Stimulated activated CD8-positive, alpha-beta memory T cell treated with anti-CD3 and anti-CD28 coated beads, Interleukin-15, amount 100 ng/mL, for 4 hours (primary cell): ENCODE measurements at regions not wholly inside any gene's neighbourhood (a gene's known extent, or its start where the extent isn't known, plus 50 kb on each side); places are given as distances from the start of the nearest gene placed in this dataset.
"Not testable (repeated sequence)": the region's sequence is repeated elsewhere in the genome, so short reads cannot be mapped to it uniquely, and the experiment has no call there.

Source experiments
- DNase-seq, 2 donors: peaks; one replicate each; pipeline ENCODE4 v3.0.0-alpha.2; 2020; ENCODE audit warnings: low read depth in 2 of 2

GRCh38 chr15:69861331-69862171, 236.2 kb downstream of the TLE3 start:
- DNase-seq, result no peak

DNA sequence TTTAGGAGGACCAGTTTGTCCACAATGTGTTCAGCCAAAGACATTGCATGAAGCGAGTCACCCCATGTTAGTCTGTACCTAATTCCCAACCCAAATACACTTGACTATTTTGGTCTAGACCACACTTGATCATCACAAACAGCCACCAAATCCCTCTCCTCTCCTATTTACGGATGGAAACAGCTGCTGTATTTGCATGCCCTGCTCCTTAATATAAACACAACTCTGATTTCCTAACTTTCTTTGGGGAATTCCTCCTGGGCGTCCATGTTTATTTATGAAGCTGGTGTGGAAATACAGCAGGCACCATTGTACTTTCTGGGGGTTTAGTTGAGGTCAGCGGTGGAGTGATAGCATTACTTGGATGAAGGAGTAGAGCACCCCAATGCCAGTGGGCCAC, 235.2 kb downstream of the TLE3 start:
- DNase-seq, result no peak

- DNase-seq, result no peak
Observed at GRCh38 chr15:69863446-69863845, 234.3 kb downstream of the TLE3 start.

DNA sequence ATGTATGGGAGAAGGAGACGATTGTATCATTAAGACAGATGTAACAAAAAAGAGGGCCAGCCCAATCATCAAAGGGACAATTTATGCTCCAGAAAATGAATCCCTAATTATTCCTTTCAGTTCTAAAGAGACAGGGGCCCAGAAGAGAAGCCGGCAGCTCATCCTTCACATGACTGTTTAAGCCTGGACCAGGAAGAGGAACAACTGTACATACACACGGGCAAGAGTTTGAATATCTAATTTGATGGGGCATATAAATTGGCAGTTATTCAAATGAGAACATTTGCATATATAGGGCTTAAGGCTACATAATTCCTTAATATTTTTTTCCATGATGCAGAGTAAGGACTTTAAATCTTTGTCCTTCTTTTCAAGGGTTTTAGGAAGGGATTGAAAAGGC, 232.3 kb downstream of the TLE3 start:
- no peak for DNase-seq

DNA sequence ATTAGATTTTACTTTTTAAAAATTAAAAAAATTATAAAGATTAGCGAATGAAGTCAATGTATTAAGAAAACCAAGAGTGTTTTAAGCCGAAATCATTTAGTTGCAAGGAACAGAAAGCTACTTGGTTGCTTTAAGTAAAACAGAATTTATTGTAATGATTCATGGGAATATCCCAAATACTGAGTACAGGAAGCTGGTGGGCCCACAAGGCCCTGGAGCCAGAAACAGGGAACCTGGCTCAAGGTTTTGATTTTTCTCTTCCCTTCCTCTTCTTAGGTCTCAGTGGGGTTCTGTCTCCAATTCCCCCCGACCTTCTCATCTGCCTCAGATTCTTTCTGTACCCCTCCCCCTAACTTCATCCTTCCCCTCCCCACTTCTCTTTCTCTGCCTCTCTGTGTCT, 229.0 kb downstream of the TLE3 start:
- no peak for DNase-seq

- DNase-seq, result no peak
Observed at GRCh38 chr15:69869291-69869690, 228.4 kb downstream of the TLE3 start.

DNA sequence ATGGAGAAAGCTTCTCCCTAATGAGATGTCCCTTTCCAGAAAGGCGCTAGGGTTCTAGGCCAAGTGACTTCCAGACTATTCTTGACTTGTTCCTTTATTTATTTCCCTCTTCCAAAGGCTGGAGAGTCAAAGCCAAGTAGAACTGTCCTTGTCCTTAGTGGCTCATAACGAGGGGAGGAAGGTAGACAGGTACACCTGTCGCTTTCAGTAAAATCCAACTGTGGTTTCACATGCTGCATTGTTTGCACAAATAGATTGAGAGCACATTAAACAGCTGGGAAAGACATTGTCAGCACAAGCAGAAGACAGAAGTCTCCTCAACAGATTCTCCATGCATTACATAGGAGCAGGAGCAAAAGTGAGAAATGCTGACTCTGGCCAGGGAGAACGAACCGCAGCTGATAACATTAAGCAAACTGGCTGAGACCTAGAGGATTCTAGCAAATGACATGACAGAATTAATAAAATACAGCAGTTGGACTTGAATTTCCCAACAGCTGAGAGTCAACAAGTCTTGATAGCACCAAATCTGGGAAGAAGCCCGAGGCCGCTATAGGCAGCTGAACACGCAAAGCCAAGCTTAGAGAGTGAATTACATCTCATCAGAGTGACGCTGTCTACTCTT, 227.7 kb downstream of the TLE3 start:
- DNase-seq, result no peak

DNA sequence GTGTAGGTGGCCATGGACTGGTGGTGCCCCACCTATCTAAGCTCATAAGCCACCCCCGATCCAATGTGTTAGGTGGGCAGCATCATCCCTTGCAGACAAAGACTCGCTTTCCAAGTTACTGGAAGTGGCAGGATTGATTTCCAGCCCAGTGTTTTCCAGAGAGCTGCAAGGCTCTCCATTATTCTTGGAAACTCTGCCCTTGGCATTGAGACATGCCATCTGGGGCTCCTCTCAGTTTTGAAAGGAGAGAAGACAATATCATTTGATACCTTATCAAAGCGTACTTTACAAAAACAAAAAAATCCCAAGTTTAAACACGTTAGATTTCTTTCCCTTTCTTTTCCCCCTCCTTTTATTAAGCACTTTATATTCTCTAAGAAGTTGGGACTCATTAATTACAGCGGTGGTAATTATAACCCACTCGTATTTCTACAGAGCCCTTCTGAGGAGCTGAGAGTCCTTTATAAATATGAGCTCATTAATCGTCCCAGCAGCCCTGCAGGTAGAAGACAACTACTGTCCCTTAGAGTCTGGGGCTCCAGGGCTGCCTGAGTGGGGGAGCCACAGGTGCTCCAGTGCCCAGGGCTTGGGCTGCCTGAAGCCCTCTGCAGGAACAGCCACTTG, 226.1 kb downstream of the TLE3 start:
- DNase-seq, result no peak

DNA sequence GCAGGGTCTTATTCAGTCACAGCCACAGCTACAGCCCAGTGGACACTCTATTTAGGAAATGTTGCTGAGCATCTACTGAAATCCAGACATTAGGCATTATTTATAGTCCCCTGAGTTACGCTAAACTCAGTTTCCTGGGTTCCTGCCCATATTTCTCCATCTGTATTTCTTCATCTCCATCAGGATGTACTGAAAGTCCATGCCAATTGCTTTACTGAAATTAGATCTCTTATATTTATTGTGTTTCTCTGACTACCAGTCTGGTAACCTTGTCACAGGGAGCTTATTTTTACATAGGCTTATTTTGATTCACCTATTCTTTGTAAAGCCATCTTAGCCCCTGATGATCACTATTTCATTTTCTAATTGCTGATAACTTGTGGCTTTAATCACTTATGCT, 223.9 kb downstream of the TLE3 start:
- no peak for DNase-seq

DNA sequence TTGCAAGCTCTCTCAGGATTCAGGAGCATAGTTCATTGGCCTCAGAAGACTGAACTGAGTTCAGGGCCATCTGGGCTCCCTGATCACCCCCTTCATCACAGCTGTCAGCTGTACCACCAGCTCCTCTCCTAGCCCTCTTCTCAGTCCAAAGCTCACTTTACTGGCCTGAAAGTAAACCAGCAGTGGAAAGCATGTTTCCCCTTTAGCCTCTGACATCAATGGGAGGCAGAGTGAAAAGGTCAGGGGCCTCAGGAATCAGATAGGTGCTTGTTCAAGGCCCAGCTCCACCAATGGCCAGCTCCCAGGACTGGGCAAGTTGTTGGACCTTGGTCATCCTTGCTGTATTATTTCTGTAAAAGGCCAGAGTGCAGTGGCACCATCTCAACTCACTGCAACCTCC, 223.4 kb downstream of the TLE3 start:
- DNase-seq, result no peak

DNA sequence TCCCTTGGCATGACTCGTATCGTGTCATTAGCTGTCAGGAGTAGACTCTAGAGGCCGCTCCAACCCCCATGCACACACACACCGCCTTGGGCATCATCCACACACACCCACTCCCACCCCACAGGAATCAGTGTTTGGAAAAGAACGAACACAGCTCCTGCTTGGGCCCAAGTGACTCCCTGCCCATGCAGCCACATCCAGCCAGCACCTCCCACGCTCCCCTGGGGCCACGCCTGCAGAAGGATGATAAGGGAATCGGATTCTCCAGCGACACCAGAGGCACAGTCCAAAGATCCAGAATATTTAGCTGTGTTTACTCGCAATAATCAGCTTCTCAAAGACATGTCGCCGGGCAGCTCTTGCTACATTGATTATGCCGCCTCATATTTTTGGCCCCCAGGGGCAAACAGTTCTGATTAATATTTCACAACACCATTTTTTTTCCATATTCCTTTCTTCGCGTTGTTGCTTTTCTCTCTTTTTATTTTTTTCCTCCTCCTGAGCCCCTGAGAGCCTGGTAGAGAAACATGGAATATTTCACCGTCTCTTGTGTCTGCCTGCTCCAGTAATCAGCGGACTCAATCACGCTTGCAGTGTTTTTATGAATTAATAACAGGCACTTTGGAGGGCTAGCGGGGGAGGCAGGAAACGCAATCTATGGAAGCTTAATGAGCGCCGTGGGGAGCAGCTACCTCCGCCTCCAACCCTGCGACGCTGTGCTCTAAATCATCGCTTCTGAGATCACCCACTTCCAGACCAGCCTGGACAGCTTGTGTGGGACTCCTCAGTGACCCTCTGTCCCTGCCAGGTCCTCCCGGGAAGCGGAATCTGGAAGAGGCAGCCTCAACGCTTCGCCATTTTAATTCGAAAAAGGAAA, 221.4 kb downstream of the TLE3 start:
- no peak for DNase-seq

GRCh38 chr15:69879963-69880362, 217.8 kb downstream of the TLE3 start:
- DNase-seq, result not testable (repeated sequence)

DNA sequence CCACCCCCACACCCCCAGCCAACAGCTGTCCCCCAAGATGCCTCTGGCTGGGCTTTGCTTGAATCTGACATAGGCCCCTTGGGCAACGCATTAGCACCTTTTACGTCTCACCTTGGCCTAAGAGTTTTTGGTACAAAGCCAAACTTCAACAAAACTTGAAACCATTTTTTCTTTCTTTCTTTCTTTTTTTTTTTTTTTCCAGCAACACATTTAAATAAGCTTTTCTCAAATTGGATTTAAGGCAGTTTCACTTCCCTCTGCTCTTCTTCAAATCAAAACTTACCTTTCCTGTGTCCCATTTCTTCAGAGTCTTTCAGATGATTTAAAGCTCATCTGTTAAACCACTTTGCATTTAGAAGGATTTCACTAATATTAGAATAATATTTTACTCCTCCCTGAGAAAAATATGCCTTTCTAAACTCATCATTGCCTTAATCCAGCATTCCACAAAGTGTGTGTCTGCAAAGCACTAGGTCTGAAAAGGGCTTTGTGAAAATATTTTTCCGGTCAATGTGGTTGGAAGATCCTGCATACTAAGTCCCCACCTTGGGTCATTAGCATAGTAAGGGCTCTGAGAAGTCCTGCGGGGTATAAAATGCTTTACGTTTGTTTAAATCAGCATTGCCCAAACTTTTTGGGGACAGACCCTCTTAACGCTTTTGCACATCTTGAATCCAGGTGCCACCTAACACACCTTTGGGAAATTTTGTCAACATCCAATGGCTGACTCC, 217.0 kb downstream of the TLE3 start:
- DNase-seq, result no peak

DNA sequence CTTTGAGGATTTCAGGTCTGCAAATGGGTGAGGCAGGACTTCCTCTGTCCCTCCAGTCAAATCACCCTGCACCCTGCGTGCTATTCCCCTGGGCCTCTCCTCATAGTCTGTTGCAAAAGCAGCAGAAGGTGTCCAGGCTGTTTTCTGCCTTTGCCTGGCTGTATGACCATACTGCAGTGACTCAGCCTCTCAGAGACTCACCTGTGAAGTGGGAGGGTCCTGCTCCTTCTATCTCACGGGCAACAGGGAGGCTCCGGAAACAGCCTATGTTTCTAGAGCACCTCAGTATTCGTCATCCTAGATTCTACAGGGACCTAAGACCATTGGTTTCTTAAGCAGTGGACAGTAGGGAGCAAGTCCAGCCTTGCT, 216.4 kb downstream of the TLE3 start:
- no peak for DNase-seq

- DNase-seq, result no peak
Observed at GRCh38 chr15:69881766-69882165, 216.0 kb downstream of the TLE3 start.

DNA sequence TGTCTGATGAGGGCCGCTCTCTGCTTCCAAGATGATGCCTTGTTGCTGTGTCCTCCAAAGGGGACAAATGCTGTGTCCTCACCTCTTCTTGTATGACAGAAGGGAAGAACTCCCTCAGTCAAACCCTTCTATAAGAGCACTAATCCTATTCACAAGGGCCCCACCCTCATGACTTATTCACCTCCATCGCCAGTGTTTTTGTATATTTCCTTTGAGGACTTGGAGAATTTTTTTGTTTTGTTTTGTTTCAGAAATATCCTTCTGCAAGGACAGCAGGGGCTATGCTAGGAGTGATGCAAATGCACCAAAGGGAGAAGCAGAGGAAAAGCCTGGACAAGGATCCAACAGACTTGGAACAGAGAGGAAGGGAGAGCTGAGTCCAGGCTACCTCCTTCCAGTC, 214.4 kb downstream of the TLE3 start:
- DNase-seq, result no peak

DNA sequence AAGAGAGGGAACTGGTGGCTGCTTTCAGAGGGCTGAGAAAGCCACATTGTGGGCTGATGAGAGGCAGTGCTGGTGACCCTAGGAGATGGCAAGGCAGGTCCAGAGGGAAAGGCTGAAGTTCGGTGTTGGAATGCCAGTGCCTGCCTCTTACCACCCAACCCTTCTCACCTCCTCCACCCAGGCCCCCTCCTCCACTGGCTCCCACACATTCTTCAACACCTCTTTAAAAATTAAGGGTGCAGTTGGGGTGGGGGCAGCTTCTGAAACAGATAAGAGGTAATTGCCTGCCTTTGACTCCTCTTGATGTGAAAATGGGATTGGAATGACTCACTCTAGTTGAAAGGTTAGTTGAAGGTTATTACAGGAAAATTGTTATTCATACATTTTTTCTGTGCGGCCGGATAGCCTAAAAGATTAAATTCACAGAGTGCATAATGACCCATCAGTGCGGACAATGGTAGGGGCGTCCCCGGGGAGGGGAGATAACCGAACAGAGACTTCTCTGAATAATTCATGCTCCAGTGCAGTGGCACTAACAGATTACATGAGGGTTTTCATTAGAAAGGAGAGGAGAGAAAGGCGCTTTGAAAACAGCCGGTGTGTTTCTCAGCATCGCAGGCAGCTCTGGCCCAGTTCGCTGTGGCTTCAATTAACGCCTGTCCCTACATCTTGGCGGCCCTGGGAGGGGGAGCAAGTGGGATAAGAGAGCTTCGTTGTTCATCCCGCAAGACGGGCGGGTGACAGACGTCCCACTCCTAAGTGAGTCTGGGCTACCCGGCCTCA, 212.4 kb downstream of the TLE3 start:
- DNase-seq, result no peak

DNA sequence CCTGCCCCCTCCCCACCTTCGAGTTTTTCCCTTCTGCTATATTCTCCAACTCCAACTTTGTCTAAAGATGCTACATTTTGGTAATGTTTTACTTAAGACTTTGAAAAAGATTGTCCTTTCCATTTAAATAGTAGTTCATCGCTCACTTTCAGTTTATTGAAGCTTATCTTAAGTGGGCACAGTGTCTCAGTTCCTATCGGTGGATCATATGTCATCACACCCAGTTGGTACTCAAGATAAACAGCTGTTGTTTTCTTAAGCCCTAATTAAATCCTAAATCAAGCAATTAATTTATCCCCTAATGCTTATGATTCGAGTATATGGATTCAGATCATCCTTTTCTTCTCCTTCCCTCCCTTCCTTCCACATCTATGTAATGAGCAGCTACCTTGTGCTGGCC, 210.7 kb downstream of the TLE3 start:
- no peak for DNase-seq

DNA sequence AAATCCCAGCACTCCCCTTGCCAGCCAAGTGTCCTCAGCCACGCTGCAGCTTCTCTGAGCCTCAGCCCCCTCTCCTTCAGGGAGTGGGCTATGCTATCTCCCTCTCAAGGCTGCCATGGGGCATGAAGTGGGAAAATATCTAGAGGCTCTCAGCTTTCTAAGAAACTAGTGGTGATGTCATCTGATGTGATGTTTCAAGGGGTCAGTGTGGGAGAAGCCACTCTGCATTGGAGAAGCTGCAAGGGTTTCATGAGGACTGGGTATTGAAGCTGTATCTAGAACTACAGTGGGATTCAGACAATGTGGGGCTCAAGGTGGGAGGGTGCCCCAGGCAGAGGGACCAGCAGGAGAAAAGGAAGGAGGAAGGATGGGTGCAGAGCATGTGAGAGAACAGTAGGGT, 210.2 kb downstream of the TLE3 start:
- DNase-seq, result no peak

GRCh38 chr15:69888406-69888805, 209.3 kb downstream of the TLE3 start:
- no peak for DNase-seq

DNA sequence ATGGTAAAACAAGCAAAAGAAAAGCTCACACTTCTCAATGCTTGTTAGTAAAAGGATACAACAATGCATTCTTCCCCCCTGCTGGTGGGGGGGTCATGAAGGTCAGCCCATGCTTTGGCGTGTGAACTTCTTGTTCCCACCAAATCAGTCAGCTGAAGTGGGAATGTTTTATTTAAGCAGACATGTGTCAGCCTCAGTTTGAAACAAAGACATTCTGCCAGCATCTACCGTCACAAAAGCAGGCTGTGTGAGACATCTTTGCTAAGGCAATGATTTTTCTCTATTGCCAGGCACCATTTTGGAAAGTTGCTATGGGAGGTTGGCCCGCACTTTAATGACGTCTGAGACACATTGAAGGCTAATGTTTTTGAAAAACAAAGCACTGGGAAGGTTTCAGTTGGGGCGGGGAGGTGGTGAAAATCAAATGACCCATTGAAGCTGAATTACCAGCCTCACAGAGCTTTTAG, 206.6 kb downstream of the TLE3 start:
- DNase-seq, result no peak
